M059J (cell line): ENCODE measurements at regions not wholly inside any gene's neighbourhood (a gene's known extent, or its start where the extent isn't known, plus 50 kb on each side); places are given as distances from the start of the nearest gene placed in this dataset.
"Not testable (repeated sequence)": the region's sequence is repeated elsewhere in the genome, so short reads cannot be mapped to it uniquely, and the experiment has no call there.

Experiments
- DNase-seq: peaks from one replicate; pipeline ENCODE4 v3.0.0-alpha.2; 2012; ENCODE audit warnings: low read depth

DNA sequence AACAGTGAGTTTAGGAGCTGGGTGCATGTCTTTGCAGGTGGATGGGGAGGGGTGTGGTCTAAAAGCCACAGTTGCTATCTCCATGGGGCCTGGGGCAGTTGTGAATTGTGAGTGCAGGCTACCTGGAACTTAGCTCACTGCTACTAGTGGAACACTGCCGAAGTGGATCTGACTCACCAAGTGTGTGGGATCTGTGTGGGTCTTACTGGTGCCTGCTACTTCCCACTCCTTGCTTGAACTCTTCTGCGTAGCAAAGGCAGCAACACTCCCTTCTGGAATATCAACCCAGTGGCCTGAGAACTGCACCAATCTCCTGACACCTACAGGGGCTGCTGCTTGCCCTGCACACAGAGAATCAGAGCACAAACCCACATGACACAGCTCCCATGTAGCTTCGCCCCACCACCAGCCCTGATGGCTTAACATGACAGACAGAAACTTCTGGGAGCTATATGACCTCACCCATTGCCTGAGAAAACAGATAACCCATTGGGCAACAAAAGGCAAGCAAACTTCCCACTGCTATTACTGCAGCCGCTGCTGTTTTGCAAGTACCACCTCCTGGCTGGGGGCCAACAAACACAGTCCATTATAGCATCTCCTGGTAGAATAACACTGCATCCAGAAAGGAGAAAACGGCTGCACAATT, 455.1 kb upstream of the DDX18 start:
- DNase-seq = no peak

- DNase-seq = no peak
Measured at GRCh38 chr2:117360586-117360985, 453.9 kb upstream of the DDX18 start.

GRCh38 chr2:117378653-117379052, 435.8 kb upstream of the DDX18 start:
- no peak for DNase-seq

GRCh38 chr2:117379928-117380327, 434.6 kb upstream of the DDX18 start:
- DNase-seq = no peak

- DNase-seq = not testable (repeated sequence)
Measured at GRCh38 chr2:117383997-117384396, 430.5 kb upstream of the DDX18 start.

- no peak for DNase-seq
Measured at GRCh38 chr2:117396161-117396560, 418.3 kb upstream of the DDX18 start.

DNA sequence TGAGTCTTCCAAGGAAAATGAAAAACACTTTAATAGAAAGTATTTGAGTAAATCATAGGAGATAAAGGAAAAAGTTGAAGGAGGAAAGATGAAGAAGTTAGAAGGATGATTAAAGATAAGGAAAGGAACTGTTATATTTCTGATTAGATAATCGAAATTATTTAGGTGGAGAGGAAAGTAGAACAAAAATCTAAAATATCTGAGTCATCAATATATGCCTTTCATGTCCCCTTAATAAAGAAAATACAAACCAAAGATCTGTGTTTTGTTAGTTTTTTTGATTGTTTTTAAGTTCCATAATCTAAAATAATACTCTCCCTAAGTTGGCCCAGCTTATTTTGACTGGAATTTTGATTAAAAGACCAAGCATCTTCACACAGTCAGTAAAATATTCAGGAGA, 412.9 kb upstream of the DDX18 start:
- DNase-seq = no peak

DNA sequence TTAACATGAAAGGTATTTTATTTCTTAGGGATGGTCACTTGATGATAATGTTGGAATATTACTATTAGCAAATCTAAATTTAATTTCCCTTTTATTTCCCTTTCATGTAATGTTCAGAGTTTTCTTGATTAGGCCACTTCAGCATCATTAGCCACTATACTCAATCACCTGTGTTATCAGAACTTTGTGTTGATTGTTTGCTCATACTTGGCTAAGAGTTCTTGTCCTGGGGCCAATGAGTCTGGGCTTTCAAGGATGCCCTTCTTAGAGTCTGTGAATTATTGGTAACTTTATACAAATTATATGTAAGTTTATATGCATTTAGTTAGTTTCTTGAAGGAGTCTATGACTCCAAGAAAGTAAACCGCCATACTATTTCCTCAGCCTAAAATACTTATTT, 408.0 kb upstream of the DDX18 start:
- no peak for DNase-seq

- no peak for DNase-seq
Measured at GRCh38 chr2:117407746-117408145, 406.7 kb upstream of the DDX18 start.

DNA sequence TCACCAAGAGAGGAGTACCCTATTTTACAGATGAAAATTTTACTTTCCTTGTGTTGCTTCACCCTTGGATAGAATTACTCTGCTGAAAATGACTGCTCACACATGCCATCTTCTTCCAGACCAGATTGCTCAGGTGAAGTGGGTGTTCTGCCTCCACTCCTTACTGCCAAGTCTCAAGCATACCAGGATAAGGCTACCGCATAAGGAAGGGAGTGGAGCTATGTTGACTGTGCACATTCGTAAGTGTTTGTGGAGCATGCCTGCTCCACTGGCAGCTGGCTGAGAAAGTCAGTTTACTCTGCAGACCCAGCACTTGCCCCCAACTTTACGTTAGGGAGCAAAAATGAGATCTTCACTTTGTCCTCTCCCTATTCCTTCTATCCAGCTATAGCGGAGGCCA, 405.0 kb upstream of the DDX18 start:
- no peak for DNase-seq

- DNase-seq = no peak
Measured at GRCh38 chr2:117411983-117412382, 402.5 kb upstream of the DDX18 start.

GRCh38 chr2:117432746-117433145, 381.7 kb upstream of the DDX18 start:
- no peak for DNase-seq

- DNase-seq = no peak
Measured at GRCh38 chr2:117436697-117437096, 377.8 kb upstream of the DDX18 start.

DNA sequence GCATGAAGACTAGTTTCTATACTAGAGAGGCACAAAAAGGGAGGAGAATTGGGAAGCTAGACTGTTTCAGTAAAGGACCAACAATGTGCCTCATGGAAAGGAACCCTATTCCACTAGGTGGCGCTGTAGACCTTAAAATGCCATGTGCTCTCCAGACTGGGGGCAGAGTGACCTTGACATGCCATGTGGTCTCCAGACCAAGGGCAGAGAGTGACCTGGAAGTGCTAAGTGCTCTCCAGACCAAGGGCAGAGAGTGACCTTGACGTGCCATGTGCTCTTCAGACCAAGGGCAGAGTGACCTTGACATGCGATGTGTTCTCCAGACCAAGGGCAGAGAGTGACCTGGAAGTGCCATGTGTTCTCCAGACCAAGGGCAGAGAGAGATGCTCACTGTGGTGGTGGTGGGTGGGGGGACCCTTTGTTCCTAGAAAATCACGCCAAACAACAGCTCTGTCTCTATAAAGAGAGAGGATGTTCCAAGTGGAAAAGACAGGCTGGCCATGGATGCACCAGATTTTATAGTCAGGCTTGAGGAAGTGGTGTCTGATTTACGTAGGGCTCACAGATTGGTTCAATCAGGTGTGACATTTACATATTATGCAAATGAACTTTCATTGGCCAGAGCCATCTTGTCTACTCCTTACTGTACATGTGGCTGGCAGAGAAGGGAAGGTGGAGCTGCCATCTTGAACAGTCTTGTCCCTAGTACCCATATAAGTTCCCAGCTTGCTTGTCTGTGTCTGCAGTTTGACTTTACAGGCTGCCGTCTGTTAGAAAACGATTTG, 344.0 kb upstream of the DDX18 start:
- peak; percentile 4 for DNase-seq

- DNase-seq = no peak
Measured at GRCh38 chr2:117481608-117482007, 332.9 kb upstream of the DDX18 start.

GRCh38 chr2:117485588-117485987, 328.9 kb upstream of the DDX18 start:
- DNase-seq = no peak

- no peak for DNase-seq
Measured at GRCh38 chr2:117486081-117486480, 328.4 kb upstream of the DDX18 start.

- no peak for DNase-seq
Measured at GRCh38 chr2:117492209-117492851, 322.2 kb upstream of the DDX18 start.

DNA sequence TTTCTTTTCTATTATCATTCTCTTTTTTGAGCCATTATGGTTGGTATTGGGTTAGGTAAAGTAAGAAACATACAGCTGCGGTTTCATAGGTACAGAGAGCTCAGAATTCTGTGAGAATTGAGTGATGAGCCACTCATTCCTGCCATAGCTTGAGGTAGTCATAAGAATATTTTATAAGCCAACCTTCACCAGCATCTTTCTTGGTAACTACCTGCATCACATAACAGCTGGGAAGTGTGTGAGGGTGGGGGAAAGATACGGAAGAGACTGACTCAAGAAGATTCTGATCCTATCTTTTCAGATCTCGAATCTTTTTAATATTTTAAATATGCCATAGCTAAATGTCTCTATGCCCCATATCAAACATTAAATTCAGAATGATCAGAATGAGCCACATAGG, 313.8 kb upstream of the DDX18 start:
- DNase-seq = no peak

- DNase-seq = no peak
Measured at GRCh38 chr2:117502121-117502520, 312.4 kb upstream of the DDX18 start.

GRCh38 chr2:117512307-117512706, 302.2 kb upstream of the DDX18 start:
- no peak for DNase-seq

DNA sequence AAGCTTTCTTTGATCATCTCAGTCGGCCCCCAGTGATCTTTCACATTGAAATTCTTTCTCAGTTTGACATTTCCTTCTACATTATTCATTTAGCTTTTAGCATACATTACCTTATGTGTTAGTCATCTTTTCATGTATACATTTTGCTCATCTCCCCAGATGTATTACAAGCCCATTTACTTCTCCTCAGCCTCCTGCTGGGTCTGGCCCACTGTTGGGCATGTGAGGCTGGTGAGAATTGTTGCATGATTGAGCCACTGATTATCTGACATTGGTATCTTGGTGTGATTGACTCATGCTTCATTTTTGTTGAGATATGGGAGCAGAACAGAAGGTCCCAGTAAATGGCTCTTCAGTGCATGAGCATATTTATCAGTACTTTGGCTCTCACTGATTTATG, 300.1 kb upstream of the DDX18 start:
- DNase-seq = no peak

- no peak for DNase-seq
Measured at GRCh38 chr2:117519238-117519637, 295.3 kb upstream of the DDX18 start.
